HG03469 (cell line): ENCODE measurements at regions not wholly inside any gene's neighbourhood (a gene's known extent, or its start where the extent isn't known, plus 50 kb on each side); places are given as distances from the start of the nearest gene placed in this dataset.
"Not testable (repeated sequence)": the region's sequence is repeated elsewhere in the genome, so short reads cannot be mapped to it uniquely, and the experiment has no call there.

Experiments used
- ATAC-seq: cut with Tn5 transposase; IDR thresholded peaks from one replicate; pipeline ENCODE4 v1.9.1; 2021; ENCODE audit warnings: mild to moderate bottlenecking, moderate library complexity, moderate number of reproducible peaks; ENCODE audit not compliant: unreplicated experiment

DNA sequence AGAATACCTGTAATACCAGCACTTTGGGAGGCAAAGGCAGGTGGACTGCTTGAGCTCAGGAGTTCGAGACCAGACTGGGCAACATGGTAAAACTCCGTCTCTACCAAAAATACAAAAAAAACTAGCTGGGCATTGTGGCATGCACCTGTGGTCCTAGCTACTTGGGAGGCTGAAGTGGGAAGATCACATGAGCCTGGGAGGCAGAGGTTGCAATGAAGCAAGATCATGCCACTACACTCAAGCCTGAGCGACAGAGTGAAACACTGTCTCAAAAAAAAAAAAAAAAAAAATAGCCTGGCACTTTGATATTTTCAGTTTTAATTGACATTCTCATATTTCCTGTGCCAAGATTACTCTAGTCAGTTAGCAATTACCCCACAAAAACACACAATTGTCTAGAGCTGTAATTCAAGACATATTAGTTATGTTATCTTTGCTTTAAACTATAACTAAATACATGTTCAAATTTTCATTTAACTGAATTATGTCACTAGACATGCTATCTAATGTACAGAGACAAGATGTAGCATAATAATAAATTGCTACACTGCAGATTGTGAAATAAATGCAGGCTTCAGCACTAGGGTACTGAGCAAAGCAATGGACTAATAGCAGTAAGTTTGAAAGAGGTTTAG lies 378.2 kb upstream of the GRAMD2B start:
- ATAC-seq, result no peak

DNA sequence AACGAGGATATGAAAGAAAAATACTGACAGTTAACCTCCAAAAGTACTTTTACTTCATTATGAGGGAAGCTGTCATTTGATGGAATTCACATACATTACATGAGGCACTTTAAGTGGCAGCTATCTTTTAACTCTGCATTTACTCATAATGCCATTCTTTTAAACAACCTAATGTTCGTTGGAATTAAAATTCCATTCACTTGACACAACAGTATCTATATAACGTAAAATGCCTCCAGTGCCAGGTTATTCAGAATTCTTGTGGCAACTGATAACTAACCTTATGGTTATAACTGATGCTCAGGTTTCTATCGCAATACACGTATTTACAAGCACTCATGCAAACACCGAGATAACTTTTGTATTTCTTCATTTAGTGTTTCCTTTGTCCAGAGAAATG lies 376.9 kb upstream of the GRAMD2B start:
- no peak for ATAC-seq

DNA sequence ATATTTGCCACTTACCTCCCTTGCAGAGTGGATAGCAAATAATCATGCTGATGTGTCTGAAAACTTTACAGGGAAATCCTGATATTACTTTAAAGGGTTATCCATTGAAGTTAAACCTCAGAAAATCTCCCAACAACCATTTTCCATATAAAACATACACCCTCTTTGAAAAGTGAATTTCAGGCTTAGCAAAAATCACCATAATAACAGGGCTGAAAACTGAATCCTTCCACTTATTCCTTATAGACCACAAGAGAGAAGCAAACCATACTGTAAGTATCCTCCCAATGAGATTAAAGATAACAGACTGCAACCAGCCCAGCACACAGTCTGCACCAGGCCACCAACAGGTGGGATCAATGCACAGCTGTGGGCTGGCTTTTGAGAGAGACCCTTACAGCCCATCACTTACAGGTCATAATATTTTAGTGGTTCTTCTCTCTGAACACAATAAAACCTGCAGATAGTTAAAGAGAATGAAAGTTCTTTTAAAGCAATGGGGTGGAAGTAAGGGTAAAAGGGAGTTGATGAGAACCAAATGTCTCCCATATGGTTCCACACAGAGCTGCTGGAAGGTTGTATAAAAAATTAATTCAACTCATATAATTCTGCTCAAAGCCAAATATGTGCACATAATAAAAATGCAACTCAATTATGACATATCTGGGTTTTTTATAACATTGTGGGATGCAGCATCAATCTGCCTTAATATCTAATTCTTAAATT lies 376.2 kb upstream of the GRAMD2B start:
- no peak for ATAC-seq

DNA sequence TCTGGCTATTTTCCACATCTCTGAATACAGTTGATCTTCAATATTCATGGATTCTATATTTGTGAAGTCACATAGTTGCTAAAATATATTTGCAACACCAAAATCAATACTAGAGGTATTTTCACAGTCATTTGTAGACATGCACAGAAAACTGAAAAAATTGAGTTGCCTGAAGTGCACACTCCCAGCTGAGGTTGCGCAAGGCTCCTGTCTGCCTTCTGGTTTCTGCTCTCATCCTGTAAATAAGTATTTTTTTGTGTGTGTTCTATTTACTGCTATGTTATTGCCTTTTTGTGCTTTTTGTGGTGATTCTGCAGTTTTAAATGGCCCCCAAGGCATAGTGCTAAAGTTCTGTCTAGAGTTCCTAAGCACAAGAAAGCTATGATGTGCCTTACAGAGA lies 371.1 kb upstream of the GRAMD2B start:
- ATAC-seq, result no peak

DNA sequence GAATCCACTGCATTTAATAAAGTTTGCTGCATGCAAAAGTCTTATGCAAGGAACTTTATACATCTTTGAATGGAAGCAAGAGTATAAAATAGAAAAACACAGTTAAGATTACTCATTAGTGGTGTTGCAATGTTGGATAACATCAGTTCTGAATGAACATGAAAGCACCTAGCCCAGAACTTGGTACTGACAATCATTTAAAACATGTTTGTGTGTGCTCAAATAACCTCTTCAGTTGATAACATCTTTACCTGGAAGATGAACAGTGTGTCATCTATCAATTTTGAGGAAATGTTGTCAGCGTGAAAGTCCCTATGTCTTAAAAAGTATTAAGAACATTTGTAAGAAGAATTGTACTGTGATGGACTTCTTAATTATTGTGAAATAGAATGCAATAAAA lies 370.4 kb upstream of the GRAMD2B start:
- no peak for ATAC-seq

DNA sequence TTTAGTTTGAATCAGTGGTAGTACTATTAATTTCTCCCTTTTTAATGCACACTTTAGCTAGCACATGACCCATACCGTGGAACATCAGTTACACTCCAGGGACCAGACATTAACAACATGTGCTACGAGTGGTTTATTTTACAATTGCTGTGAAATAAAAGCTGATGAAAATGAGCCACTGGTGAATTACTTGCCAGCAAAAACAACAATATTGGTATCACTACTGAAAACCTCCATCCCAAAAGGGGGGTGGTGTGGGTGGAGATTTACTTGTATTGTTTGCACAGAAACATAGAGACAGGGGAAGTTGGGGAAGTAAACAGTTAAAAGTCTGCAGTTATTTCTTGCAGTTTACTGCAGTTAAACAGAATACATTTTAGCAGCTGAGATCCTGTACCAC lies 369.6 kb upstream of the GRAMD2B start:
- ATAC-seq, result no peak

DNA sequence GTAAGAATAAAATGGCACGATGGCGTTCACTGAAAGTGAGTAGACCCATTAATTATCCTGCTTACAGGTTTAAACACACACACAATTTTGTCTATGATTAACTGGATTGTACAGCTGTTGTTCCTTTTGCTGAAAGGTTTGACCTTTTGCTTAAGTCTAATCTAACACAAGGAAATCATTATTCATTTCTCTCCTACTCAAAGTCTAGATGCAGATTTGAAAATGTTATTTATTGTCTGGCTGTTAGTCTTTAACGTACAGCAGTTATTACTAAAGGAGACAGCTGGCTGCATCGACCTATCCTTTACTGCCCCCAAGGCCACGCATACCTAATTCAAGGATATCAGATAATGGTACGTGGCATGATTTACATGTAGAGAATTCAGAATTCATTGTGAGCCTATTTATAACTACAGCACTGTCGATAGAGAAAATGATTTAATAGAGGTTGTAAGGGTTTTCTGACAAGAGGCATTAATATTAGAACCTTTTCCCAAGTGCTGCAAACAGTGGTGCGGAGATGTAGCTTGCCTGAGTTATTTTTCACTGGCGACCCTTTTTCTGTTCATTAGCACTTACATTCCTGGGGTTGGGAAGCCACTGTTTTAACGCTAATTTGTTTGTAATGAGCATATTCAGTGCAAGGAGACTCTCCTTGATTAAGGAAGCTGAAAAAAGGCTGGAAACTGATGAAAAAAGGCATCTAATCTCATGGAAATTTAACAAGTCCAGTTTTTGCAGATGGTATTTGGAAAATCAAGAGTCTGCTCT lies 368.4 kb upstream of the GRAMD2B start:
- ATAC-seq, result no peak

DNA sequence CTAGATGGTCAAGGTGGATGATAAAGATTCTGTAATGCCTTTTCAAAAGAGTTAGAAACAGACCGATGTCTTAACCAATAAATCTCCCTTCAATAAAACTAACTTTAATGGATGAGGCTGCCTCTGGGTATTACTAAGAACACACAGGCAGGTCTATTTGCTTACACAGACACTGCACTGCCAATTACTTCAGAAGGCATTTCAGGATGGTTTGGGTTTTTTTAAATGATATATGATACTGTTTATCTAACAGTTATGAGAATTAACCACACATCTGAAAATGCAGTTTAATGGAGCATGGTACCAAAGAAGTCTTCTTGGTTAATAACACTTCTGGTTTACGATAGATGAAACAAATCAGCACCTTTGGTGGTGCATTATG lies 367.9 kb upstream of the GRAMD2B start:
- ATAC-seq, result no peak

DNA sequence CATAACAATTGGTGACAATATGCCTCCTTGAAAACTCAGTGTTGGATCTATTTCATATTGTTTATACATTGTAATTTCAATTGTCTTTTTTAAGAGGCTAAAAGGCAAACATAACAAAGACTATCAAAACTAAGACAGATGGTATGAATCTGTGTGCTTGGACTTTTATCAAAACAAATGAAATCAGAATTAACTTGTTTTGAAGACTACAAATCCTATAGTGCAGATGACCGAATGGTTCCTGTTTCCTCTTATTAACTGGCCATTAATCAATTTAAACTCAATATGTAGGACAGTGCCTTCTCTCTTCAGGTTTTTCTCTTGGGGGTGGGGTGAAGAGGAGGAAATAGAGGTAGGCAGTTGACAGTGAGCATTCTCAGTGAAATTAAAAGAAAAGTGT lies 366.9 kb upstream of the GRAMD2B start:
- ATAC-seq, result no peak

DNA sequence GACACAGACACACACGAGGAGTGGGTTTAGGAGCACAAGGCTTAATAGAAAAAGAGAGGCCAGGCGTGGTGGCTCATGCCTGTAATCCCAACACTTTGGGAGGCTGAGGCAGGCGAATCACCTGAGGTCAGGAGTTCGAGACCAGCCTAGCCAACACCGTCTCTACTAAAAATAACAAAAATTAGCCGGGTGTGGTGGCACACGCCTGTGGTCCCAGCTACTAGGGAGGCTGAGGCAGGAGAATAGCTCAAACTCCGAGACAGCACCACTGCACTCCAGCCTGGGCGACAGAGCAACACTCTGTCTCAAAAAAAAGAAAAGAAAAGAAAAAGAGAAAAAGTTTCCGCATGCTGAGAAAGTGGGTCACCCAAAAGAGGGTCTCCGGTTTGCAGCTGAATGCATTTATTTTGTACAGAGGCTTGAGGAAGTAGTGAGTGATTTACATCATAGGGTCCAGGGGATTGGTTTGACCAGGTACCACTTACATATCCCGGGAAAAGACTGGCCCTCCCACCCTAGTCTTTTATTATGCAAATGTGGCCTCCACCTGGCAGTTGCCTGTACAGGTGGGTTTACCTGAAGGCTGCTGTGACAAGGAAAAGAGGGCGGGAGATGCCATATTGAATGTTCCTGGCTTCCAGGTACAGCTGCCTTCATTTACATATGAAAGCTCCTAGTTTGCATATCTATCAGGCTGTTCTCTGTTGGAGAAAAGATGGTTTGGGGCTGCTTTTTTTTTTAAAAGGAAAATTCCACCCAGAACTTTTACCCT lies 366.2 kb upstream of the GRAMD2B start:
- ATAC-seq, result no peak

DNA sequence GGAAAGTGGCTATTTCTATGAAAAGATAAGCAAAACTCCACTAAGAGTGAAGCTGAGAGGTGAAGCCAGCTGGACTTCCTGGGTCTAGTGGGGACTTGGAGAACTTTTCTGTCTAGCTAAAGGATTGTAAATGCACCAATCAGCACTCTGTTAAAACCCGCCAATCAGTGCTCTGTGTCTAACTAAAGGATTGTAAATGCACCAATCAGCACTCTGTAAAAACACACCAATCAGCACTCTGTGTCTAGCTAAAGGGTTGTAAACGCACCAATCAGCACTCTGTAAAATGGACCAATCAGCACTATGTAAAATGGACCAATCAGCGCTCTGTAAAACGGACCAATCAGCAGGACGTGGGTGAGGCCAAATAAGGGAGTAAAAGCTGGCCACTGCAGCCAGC lies 364.8 kb upstream of the GRAMD2B start:
- not testable (repeated sequence) for ATAC-seq

DNA sequence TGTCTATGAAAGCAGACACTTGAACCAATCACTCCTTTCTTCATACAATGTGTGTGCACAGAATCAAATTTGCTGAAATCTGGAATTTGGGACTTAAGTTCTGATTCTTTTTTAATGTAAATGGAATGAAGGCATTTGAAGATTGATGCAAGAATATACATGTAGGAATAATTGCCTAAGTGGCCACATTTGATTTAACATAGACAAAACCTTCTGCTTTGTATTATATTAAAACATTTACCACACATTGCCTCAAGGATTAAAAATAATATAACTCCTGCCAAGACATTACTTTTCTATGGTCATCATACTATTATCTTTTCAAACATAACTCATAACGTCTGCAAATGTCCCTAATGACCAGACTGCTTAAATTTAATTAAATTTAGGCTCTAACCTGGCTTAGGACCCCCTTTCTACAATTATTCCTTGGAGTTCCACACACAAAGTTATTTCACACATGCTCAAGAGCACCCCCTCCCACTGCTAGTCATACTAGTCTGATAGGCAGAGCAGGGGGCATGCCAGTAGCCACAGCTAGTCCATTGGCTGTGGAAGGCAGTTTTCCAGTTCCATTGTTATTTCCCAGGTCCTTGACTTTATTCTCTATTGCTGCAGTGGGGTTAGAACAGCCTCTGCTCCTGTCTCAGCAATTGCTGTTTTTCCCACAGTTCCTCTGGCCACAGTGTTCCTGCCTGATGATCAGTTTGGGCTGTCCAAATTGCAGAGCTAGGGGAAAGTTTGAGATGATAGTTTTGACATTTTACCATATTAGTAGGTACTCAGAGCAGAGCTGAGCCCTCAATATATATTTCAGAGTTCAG lies 360.6 kb upstream of the GRAMD2B start:
- ATAC-seq, result no peak

DNA sequence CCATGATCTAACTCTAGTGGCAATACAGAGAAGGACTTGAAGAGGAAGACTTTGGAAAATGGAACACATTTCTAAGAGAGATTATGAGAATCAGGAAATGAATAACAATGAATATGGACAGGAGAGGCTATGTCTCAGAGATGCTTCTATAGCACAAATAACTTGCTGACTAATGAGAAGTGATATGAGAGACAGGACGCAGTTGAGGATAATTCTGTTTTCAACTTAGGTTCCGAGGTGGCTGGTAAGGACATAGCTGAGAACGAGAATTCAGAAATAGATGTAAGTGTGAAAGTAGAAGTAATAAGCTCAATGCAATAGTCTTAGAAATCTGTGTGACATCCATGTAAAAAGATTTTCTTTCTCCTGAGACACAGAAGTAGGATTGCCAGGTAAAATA lies 358.1 kb upstream of the GRAMD2B start:
- no peak for ATAC-seq

DNA sequence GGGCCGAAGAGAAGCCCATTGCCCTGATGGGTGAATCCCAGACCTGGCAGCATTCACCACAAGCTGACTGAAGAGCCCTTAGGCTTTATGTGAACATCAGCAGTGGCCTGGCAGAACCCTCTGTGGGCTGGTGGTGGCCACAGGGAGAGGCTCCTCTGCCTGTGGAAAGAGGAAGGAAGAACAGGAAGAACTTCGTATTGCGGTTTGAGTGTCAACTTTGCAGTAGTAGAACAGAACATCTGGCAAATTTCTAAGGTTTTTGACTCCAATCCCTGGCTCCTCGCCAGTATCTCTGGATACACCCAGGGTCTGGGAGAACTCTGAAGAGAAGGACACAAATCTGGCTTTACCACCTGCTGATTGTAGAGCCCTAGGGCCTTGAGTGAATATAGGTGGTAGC lies 356.4 kb upstream of the GRAMD2B start:
- ATAC-seq, result no peak

DNA sequence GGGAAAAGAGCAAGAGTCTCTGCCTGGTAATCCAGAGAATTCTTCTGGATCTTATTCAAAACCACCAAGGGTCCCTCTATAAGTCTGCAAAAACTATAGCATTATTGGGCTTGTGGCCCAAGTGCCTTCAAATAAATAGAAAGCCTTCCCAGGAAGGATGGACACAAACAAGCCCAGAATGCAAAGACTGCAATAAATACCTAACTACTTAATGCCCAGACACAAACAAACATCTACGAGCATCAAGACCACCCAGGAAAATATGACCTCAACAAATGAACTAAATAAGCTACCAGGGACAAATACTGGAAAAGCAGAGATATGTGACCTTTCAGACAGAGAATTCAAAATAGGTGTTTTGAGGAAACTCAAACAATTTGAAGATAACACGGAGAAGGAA lies 355.8 kb upstream of the GRAMD2B start:
- ATAC-seq, result no peak

DNA sequence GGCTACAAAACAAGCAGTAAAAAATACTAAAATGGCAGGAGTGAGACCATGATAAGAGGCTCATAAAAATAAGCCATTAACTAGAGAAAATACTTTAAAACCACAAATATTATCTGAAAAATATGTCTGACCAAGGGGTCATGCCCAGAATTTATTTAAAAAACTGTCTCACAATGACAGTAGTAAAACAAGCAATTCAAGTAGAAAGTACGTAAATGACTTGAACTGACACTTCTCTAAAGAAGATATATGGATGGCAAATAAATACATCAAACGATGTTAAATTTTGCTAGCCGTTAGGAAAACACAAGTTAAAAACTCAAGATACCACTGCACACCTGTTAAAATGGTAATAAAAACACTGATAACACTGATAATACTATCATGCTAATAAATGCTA lies 353.9 kb upstream of the GRAMD2B start:
- no peak for ATAC-seq

DNA sequence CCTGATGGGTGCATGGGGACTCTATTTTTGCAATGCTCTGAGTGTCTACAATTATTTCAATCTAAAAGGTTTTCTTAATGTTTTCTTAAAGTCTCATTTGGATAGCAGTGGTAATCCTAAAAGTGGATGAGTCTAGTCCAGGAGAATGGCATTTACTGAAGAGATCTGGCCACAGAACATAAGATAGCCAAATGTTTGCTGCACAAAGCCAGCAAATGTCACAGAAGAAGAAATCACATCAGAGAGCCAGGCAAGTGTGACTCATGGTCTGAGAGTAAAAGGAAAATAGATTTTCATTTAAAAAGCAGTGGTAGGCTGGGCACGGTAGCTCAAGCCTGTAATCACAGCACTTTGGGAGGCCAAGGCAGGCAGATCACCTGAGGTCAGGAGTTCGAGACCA lies 352.7 kb upstream of the GRAMD2B start:
- ATAC-seq, result no peak

DNA sequence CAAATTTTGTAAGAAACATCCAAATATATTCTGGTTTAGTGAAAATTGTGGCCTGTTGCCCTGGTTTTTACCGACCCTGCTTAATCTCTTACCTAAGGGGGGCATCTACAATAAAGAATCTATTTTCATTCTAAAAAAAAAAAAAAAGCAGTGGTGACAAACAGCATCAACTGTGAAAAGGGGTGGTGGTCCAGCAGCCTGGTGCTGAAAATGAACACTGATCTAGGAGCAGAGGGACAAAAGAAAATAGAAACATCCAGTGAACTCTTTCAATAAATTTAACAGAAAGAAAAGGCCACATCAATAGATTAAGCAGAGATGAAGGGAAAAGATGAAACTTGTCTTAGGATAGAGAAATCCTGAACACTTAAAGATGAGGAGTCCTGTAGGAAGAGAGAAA lies 348.7 kb upstream of the GRAMD2B start:
- ATAC-seq, result no peak

DNA sequence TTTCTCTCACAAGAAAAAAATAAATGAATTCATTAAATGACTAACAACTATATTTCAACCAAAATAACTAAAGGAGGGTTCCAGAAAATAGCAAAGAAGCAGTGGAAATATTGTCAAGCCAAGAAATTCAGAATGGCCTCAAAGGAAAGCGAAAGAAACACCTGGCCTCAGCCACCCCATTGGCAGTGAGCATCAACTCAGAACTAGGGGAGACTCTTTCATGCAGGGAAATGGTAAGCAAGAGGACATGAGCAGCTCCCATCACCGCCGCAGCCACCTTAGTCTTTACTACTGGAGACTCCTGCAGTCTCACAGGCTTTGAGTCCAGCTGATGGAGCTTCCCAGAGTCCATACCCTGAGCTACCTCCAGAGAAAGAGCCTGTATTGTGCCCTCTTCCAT lies 343.9 kb upstream of the GRAMD2B start:
- no peak for ATAC-seq

DNA sequence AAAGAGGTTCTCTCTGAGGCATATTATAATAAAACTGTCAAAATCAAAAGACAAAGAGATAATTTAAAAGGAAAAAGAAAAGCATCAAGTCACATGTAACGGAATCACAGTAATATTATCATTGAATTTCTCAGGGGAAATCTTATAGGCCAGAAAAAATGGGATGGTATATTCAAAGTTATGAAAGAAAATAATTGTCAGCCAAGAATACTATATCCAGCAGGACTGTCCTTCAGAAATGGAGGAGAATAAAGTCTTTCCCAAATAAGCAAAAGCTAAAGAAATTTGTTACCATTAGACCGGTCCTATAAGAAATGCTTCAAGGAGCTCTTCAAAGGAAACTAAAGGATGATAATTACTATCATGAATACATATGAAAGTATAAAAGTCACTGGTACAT lies 342.0 kb upstream of the GRAMD2B start:
- no peak for ATAC-seq

DNA sequence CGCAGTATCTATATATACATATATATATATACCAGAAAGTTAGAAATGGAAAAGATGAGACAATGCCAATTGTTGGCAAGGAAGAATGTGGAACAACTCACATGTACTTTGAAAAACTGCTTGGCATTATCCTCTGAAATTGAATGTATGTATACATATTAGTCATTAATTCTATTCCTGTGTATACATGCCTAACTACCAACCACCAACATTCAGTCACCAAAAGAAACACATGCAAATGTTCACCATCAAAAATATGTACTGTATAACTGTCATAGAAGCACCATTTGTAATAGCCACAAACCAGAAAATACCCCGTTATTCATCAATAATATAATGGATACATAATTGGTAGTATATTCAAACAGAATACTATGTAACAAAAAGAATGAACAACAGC lies 330.2 kb upstream of the GRAMD2B start:
- ATAC-seq, result no peak
